Sigmoid colon (tissue), 4 donors: ENCODE measurements at regions not wholly inside any gene's neighbourhood (a gene's known extent, or its start where the extent isn't known, plus 50 kb on each side); places are given as distances from the start of the nearest gene placed in this dataset.

Experiments
- POLR2A ChIP-seq, 2 donors: fragments of 450-650 bp; IDR thresholded peaks; one replicate each; pipeline ENCODE4 v1.6.1; 2016; ENCODE audit warnings: antibody characterized with exemption in 2 of 2, mild to moderate bottlenecking in 2 of 2, moderate library complexity in 2 of 2
- POLR2AphosphoS5 ChIP-seq, 4 donors: sonication (generic); formaldehyde crosslinking; IDR thresholded peaks; one replicate each; pipeline ENCODE4 v1.6.1; 2017; ENCODE audit warnings: antibody characterized with exemption in 4 of 4
- TF ChIP-seq, protein P1 (sequence below), 4 experiments: fragments of 450-650 bp in 3 of 4; fragments of 200-600 bp in 1 of 4; IDR thresholded peaks; one replicate each; pipeline ENCODE4 v1.5.1; 2016 to 2019; ENCODE audit warnings: antibody characterized with exemption in 4 of 4, mild to moderate bottlenecking in 3 of 4, moderate library complexity in 2 of 4

DNA sequence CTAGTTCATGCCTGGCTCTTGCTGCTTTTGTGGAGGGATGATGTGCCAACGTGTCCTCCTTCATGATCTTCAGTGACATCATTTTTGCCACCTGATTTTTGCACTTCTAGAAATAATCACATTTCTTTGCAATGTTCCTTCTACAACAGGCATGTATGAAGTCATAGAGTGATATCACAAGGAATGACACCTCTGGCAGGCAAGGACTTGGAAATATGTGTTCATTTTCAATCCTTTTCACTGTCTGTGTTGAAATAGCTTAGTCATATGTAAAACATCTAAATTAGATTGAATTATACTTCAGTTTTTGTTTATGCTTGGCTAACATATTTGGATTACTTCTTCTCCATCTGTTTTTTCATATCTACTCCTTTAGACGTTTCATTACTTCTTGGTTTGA is 221.2 kb upstream of the STK26 start:
- TF ChIP-seq, protein P1, sequence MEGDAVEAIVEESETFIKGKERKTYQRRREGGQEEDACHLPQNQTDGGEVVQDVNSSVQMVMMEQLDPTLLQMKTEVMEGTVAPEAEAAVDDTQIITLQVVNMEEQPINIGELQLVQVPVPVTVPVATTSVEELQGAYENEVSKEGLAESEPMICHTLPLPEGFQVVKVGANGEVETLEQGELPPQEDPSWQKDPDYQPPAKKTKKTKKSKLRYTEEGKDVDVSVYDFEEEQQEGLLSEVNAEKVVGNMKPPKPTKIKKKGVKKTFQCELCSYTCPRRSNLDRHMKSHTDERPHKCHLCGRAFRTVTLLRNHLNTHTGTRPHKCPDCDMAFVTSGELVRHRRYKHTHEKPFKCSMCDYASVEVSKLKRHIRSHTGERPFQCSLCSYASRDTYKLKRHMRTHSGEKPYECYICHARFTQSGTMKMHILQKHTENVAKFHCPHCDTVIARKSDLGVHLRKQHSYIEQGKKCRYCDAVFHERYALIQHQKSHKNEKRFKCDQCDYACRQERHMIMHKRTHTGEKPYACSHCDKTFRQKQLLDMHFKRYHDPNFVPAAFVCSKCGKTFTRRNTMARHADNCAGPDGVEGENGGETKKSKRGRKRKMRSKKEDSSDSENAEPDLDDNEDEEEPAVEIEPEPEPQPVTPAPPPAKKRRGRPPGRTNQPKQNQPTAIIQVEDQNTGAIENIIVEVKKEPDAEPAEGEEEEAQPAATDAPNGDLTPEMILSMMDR (IDR thresholded peaks at IDR 0.05) = no peak
- TF ChIP-seq POLR2A (IDR thresholded peaks at IDR 0.05) = no peak
- no peak for TF ChIP-seq POLR2AphosphoS5 (IDR thresholded peaks at IDR 0.05)
